ENCODE measurements at regions not wholly inside any gene's neighbourhood (a gene's known extent, or its start where the extent isn't known, plus 50 kb on each side); places are given as distances from the start of the nearest gene placed in this dataset.

- no peak for TF ChIP-seq CTCF (IDR thresholded peaks at IDR 0.05)
- TF ChIP-seq POLR2A (IDR thresholded peaks at IDR 0.05): no peak
These were observed 152.3 kb upstream of the GPR26 start for GRCh38 chr10:123513870-123514269.
